Calu3 (cell line): ENCODE measurements at regions not wholly inside any gene's neighbourhood (a gene's known extent, or its start where the extent isn't known, plus 50 kb on each side); places are given as distances from the start of the nearest gene placed in this dataset.

Experiments used
- BruUV-seq: library from RNA; stranded (reverse); fragments of 400-500 nt; replicated peaks from 2 replicates; lab custom pipeline; 2021; lab: Mats Ljungman, UMichigan
- CTCF ChIA-PET: fragments of 300-600 bp; sonication (Branson Sonifier 250); formaldehyde crosslinking; loops from one replicate; lab custom pipeline; 2022; ENCODE audit warnings: antibody characterized with exemption; lab: Charles Lee
- DNase-seq: peaks from one replicate; pipeline ENCODE4 v3.0.0; 2022
- H3K27ac Mint-ChIP-seq: one replicate; pipeline ENCODE4 v1.8.0; 2022; ENCODE audit warnings: mixed read lengths; ENCODE audit not compliant: unreplicated experiment
- H3K27me3 Mint-ChIP-seq: one replicate; pipeline ENCODE4 v1.8.0; 2022; ENCODE audit warnings: mixed read lengths; ENCODE audit not compliant: unreplicated experiment
- H3K36me3 Mint-ChIP-seq: one replicate; pipeline ENCODE4 v1.8.0; 2022; ENCODE audit warnings: mild to moderate bottlenecking, moderate library complexity, mixed read lengths; ENCODE audit not compliant: insufficient read depth, unreplicated experiment
- H3K4me1 Mint-ChIP-seq: one replicate; pipeline ENCODE4 v1.8.0; 2022; ENCODE audit warnings: mild to moderate bottlenecking, low read depth, mixed read lengths; ENCODE audit not compliant: unreplicated experiment
- H3K4me3 Mint-ChIP-seq: one replicate; pipeline ENCODE4 v1.8.0; 2022; ENCODE audit warnings: mild to moderate bottlenecking, low read depth, moderate library complexity, mixed read lengths; ENCODE audit not compliant: unreplicated experiment
- H3K9me3 Mint-ChIP-seq: one replicate; pipeline ENCODE4 v1.8.0; 2022; ENCODE audit warnings: low read depth, mixed read lengths; ENCODE audit not compliant: unreplicated experiment
- intact Hi-C: fragments of 100-400 bp; cut with micrococcal nuclease; formaldehyde crosslinking; loops from one replicate; pipeline ENCODE4 v1.10.0; 2022; ENCODE audit not compliant: unreplicated experiment
- TF ChIP-seq, protein P1 (sequence below): fragments of 200-600 bp; IDR thresholded peaks from one replicate; pipeline ENCODE4 v1.8.0; 2022; ENCODE audit warnings: antibody characterized with exemption; ENCODE audit not compliant: unreplicated experiment

GRCh38 chr14:65915125-65915524 lies 502.6 kb downstream of the FUT8 start:
- CTCF ChIA-PET, result no interaction called here
- TF ChIP-seq, protein P1, sequence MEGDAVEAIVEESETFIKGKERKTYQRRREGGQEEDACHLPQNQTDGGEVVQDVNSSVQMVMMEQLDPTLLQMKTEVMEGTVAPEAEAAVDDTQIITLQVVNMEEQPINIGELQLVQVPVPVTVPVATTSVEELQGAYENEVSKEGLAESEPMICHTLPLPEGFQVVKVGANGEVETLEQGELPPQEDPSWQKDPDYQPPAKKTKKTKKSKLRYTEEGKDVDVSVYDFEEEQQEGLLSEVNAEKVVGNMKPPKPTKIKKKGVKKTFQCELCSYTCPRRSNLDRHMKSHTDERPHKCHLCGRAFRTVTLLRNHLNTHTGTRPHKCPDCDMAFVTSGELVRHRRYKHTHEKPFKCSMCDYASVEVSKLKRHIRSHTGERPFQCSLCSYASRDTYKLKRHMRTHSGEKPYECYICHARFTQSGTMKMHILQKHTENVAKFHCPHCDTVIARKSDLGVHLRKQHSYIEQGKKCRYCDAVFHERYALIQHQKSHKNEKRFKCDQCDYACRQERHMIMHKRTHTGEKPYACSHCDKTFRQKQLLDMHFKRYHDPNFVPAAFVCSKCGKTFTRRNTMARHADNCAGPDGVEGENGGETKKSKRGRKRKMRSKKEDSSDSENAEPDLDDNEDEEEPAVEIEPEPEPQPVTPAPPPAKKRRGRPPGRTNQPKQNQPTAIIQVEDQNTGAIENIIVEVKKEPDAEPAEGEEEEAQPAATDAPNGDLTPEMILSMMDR, result no peak
- no peak overlapping the region for H3K4me3 Mint-ChIP-seq
- no peaks in the 10 kb centered on the region for H3K4me1 Mint-ChIP-seq
- no peak for DNase-seq
- H3K9me3 Mint-ChIP-seq, result no peaks in the 10 kb centered on the region
- intact Hi-C loops, result no loop called here
- peaks cover 77% of the 10 kb centered on the region for H3K27me3 Mint-ChIP-seq
- H3K27ac Mint-ChIP-seq, result no peak overlapping the region
- no peaks in the 10 kb centered on the region for H3K36me3 Mint-ChIP-seq
- BruUV-seq, result no TSS peak

DNA sequence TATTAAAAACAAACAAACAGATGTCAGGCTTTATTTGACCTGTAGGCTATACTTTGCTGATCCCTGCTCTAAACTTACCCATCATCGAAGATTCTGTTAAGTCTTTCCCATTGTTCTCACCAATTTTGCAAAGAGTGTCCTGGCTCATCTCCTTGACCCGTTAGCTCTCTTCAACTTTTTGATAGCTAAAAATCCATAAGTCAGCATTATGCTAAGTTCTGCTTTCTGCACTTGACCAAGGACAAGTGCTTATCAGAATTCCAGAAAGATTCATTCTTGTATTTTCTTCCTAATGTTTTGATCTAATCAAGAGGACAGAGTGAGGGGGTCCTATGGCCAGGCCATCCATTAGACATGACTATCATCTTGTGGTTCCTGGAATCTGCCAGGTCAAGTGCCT lies 503.5 kb downstream of the FUT8 start:
- intact Hi-C loops, result no loop called here
- TF ChIP-seq, protein P1, result no peak
- Mint-ChIP-seq H3K27me3 (peaks cover 82% of the 10 kb centered on the region), H3K4me1 (no peaks in the 10 kb centered on the region), H3K27ac (no peak overlapping the region), H3K36me3 (no peaks in the 10 kb centered on the region), H3K4me3 (no peak overlapping the region), H3K9me3 (no peaks in the 10 kb centered on the region)
- DNase-seq, result no peak
- CTCF ChIA-PET, result no interaction called here
- BruUV-seq, result no TSS peak

GRCh38 chr14:65920996-65921395 lies 508.5 kb downstream of the FUT8 start:
- TF ChIP-seq, protein P1, result no peak
- BruUV-seq, result no TSS peak
- Mint-ChIP-seq H3K9me3 (no peaks in the 10 kb centered on the region), H3K27me3 (peaks cover 60% of the 10 kb centered on the region), H3K4me3 (no peak overlapping the region), H3K4me1 (no peaks in the 10 kb centered on the region), H3K36me3 (no peaks in the 10 kb centered on the region), H3K27ac (no peak overlapping the region)
- no peak for DNase-seq
- CTCF ChIA-PET, result no interaction called here
- intact Hi-C loops, result no loop called here

GRCh38 chr14:65922142-65922541 lies 509.6 kb downstream of the FUT8 start:
- H3K27me3 Mint-ChIP-seq, result peaks cover 60% of the 10 kb centered on the region
- H3K27ac Mint-ChIP-seq, result no peak overlapping the region
- no peak overlapping the region for H3K4me3 Mint-ChIP-seq
- CTCF ChIA-PET, result no interaction called here
- H3K4me1 Mint-ChIP-seq, result no peaks in the 10 kb centered on the region
- no peaks in the 10 kb centered on the region for H3K36me3 Mint-ChIP-seq
- no peaks in the 10 kb centered on the region for H3K9me3 Mint-ChIP-seq
- no peak for DNase-seq
- intact Hi-C loops, result no loop called here
- no TSS peak for BruUV-seq
- TF ChIP-seq, protein P1, result no peak
